Hepatocyte (in vitro differentiated cells): ENCODE measurements at regions not wholly inside any gene's neighbourhood (a gene's known extent, or its start where the extent isn't known, plus 50 kb on each side); places are given as distances from the start of the nearest gene placed in this dataset.
"Not testable (repeated sequence)": the region's sequence is repeated elsewhere in the genome, so short reads cannot be mapped to it uniquely, and the experiment has no call there.

Experiments used
- DNase-seq: peaks from one replicate; pipeline ENCODE4 v3.0.0-alpha.2; 2016; ENCODE audit warnings: low spot score
- H2AFZ ChIP-seq: fragments of 200-600 bp; sonication (generic); 2 replicates; pipeline ENCODE4 v1.6.0; 2016; ENCODE audit warnings: antibody characterized with exemption, mild to moderate bottlenecking
- H3K27ac ChIP-seq: fragments of 200-600 bp; sonication (generic); 2 replicates; pipeline ENCODE4 v1.5.1; 2016; ENCODE audit warnings: mild to moderate bottlenecking
- H3K27me3 ChIP-seq: fragments of 200-600 bp; sonication (generic); 2 replicates; pipeline ENCODE4 v1.6.1; 2016
- H3K36me3 ChIP-seq: fragments of 200-600 bp; sonication (generic); replicated peaks from 2 replicates; pipeline ENCODE4 v1.5.1; 2016; ENCODE audit warnings: low read depth; ENCODE audit not compliant: insufficient read depth
- H3K4me1 ChIP-seq: fragments of 200-600 bp; sonication (generic); 2 replicates; pipeline ENCODE4 v1.5.1; 2016; ENCODE audit warnings: mild to moderate bottlenecking, moderate library complexity; ENCODE audit not compliant: insufficient read depth
- H3K4me2 ChIP-seq: fragments of 200-600 bp; sonication (generic); 2 replicates; pipeline ENCODE4 v1.6.0; 2016
- H3K4me3 ChIP-seq: fragments of 200-600 bp; sonication (generic); 2 replicates; pipeline ENCODE4 v1.5.1; 2016; ENCODE audit warnings: mild to moderate bottlenecking
- H3K79me2 ChIP-seq: fragments of 200-600 bp; sonication (generic); 2 replicates; pipeline ENCODE4 v1.6.0; 2017; ENCODE audit warnings: mild to moderate bottlenecking
- H3K9me2 ChIP-seq: fragments of 200-600 bp; sonication (generic); replicated peaks from 2 replicates; pipeline ENCODE4 v1.6.0; 2017; ENCODE audit warnings: mild to moderate bottlenecking; ENCODE audit not compliant: insufficient read depth
- H3K9me3 ChIP-seq: fragments of 200-600 bp; sonication (generic); 2 replicates; pipeline ENCODE4 v1.5.1; 2016; ENCODE audit warnings: low read depth, mild to moderate bottlenecking
- H4K20me1 ChIP-seq: fragments of 200-600 bp; sonication (generic); 2 replicates; pipeline ENCODE4 v1.6.0; 2016; ENCODE audit warnings: mild to moderate bottlenecking; ENCODE audit not compliant: insufficient read depth, poor library complexity, severe bottlenecking
- EZH2 ChIP-seq: fragments of 200-600 bp; sonication (generic); IDR thresholded peaks from 2 replicates; pipeline ENCODE4 v1.6.1; 2016; ENCODE audit warnings: antibody characterized with exemption, mild to moderate bottlenecking, borderline replicate concordance
- EZH2phosphoT487 ChIP-seq: fragments of 200-600 bp; sonication (generic); IDR thresholded peaks from one replicate; pipeline ENCODE4 v1.6.1; 2018; ENCODE audit warnings: antibody characterized with exemption, mild to moderate bottlenecking, low read depth, moderate library complexity; ENCODE audit not compliant: unreplicated experiment, severe bottlenecking
- WGBS: methylation state at CpG from one replicate; pipeline ENCODE4 v1.1.6; 2016; ENCODE audit warnings: low lambda C conversion rate; ENCODE audit errors: missing lambda C conversion rate; 5-methylcytosine and 5-hydroxymethylcytosine counted together
- TF ChIP-seq, protein P1 (sequence below): fragments of 200-600 bp; sonication (generic); IDR thresholded peaks from 2 replicates; pipeline ENCODE4 v1.5.1; 2016; ENCODE audit warnings: antibody characterized with exemption, mild to moderate bottlenecking; ENCODE audit not compliant: poor library complexity

DNA sequence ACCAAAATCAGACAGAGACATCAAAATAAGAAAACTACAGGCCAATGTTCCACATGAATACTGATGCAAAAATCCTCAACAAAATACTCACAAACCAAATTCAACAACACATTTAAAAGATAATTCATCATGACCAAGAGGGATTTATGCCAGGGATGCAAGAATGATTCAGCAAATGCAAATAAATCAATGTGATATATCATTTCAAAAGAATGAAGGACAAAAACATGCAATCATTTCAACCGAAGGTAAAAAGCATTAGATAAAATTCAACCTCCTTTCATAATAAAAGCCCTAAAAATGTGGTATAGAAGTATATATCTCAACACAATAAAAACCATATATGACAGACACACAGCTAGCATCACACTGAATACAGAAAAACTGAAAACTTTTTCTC lies 81.5 kb upstream of the LYPLAL1 start:
- Histone ChIP-seq H3K36me3 (no peaks in the 10 kb centered on the region), H3K79me2 (no peaks in the 10 kb centered on the region), H3K9me3 (no peaks in the 10 kb centered on the region), H3K9me2 (no peaks in the 10 kb centered on the region), H3K4me3 (no peak overlapping the region), H3K4me2 (no peak overlapping the region), H3K27ac (no peak overlapping the region), H3K4me1 (no peaks in the 10 kb centered on the region), H3K27me3 (no peaks in the 10 kb centered on the region), H2AFZ (no peak overlapping the region), H4K20me1 (no peaks in the 10 kb centered on the region)
- TF ChIP-seq EZH2phosphoT487 = no peak
- TF ChIP-seq EZH2 = no peak
- TF ChIP-seq, protein P1, sequence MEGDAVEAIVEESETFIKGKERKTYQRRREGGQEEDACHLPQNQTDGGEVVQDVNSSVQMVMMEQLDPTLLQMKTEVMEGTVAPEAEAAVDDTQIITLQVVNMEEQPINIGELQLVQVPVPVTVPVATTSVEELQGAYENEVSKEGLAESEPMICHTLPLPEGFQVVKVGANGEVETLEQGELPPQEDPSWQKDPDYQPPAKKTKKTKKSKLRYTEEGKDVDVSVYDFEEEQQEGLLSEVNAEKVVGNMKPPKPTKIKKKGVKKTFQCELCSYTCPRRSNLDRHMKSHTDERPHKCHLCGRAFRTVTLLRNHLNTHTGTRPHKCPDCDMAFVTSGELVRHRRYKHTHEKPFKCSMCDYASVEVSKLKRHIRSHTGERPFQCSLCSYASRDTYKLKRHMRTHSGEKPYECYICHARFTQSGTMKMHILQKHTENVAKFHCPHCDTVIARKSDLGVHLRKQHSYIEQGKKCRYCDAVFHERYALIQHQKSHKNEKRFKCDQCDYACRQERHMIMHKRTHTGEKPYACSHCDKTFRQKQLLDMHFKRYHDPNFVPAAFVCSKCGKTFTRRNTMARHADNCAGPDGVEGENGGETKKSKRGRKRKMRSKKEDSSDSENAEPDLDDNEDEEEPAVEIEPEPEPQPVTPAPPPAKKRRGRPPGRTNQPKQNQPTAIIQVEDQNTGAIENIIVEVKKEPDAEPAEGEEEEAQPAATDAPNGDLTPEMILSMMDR = no peak
- 88% methylated on average over 1 of the region's 1 CpG for WGBS
- DNase-seq = no peak

DNA sequence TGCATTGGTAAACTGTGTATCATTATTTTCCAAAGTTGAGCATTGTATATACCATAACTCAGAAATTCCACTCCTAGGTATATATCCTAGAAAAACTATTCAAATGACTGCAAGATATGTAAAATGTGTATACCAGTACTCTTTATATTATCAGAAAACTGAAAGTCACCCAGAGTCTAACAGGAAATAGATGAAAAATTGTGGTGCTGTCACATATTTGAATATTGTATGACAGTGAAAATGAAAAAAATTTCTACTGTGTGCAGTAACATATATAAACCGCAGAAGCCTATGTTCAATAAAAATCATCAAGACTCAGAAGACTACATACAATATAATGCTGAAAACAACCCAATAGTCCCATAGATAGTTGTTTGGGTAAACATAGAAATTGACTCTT lies 74.4 kb upstream of the LYPLAL1 start:
- Histone ChIP-seq H3K79me2 (no peaks in the 10 kb centered on the region), H3K4me1 (no peaks in the 10 kb centered on the region), H4K20me1 (no peaks in the 10 kb centered on the region), H3K36me3 (no peaks in the 10 kb centered on the region), H3K4me3 (no peak overlapping the region), H3K4me2 (no peak overlapping the region), H3K27me3 (no peaks in the 10 kb centered on the region), H2AFZ (no peak overlapping the region), H3K27ac (no peak overlapping the region), H3K9me3 (no peaks in the 10 kb centered on the region), H3K9me2 (no peaks in the 10 kb centered on the region)
- TF ChIP-seq EZH2phosphoT487 = no peak
- TF ChIP-seq, protein P1 = no peak
- TF ChIP-seq EZH2 = no peak
- DNase-seq = no peak
- WGBS = 100% methylated on average over 1 of the region's 1 CpG

DNA sequence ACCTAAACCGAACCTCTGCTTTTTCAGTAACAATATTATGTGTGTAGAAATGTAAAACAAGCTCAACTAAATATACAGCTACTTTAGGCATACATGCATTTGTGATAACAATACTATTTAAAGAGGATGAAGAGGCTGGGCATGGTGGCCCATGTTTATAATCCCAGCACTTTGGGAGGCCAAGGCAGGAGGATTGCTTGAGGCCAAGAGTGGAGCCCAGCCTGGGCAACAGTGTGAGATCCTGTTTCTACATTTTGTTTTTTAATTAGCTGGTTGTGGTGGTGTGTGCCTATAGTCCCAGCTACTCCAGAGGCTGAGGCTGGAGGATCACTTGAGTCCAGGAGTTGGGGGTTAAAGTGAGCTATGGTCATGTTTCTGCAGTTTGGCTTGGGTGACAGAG lies 73.6 kb upstream of the LYPLAL1 start:
- Histone ChIP-seq H3K36me3 (no peaks in the 10 kb centered on the region), H3K27ac (no peak overlapping the region), H3K4me1 (no peaks in the 10 kb centered on the region), H2AFZ (no peak overlapping the region), H3K9me2 (no peaks in the 10 kb centered on the region), H3K4me3 (no peak overlapping the region), H3K79me2 (no peaks in the 10 kb centered on the region), H3K27me3 (no peaks in the 10 kb centered on the region), H4K20me1 (no peaks in the 10 kb centered on the region), H3K9me3 (no peaks in the 10 kb centered on the region), H3K4me2 (no peak overlapping the region)
- DNase-seq = no peak
- TF ChIP-seq EZH2 = no peak
- TF ChIP-seq EZH2phosphoT487 = no peak
- TF ChIP-seq, protein P1 = no peak
- 90% methylated on average over 1 of the region's 1 CpG for WGBS

DNA sequence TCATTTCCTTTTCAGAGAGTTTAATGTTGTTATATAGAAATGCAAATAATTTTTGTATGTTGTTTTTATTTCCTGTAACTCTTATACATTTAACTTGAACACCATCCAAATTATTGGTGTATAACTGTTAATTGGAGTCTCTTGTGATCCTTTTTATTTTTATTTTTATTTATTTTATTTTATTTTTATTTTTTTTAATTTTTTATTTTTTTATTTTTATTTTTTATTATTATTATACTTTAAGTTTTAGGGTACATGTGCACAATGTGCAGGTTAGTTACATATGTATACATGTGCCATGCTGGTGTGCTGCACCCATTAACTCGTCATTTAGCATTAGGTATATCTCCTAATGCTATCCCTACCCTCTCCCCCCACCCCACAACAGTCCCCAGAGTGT lies 71.2 kb upstream of the LYPLAL1 start:
- H3K36me3 ChIP-seq, H2AFZ ChIP-seq: not testable (repeated sequence)
- WGBS = 80% methylated on average over 1 of the region's 1 CpG

More for the DNA sequence above, 71.2 kb upstream of the LYPLAL1 start:
- not testable (repeated sequence) for H3K9me2 ChIP-seq, H3K4me3 ChIP-seq, H3K79me2 ChIP-seq, H3K4me1 ChIP-seq, H4K20me1 ChIP-seq, DNase-seq, H3K4me2 ChIP-seq, H3K9me3 ChIP-seq, H3K27ac ChIP-seq, H3K27me3 ChIP-seq
